Prostate gland (tissue), 2 donors: ENCODE measurements at regions not wholly inside any gene's neighbourhood (a gene's known extent, or its start where the extent isn't known, plus 50 kb on each side); places are given as distances from the start of the nearest gene placed in this dataset.

Experiments used
- CTCF ChIP-seq, 4 experiments: fragments of 200-600 bp in 2 of 4; fragments of 450-650 bp in 2 of 4; sonication (generic) in 2 of 4; IDR thresholded peaks; 1 replicate in 3 of 4; 2 replicates in 1 of 4; pipeline ENCODE4 v1.5.1; 2016 to 2019; ENCODE audit warnings: antibody characterized with exemption in 4 of 4, mild to moderate bottlenecking in 2 of 4, moderate library complexity in 2 of 4
- POLR2A ChIP-seq: fragments of 450-650 bp; IDR thresholded peaks from one replicate; pipeline ENCODE4 v1.6.1; 2016; ENCODE audit warnings: antibody characterized with exemption, mild to moderate bottlenecking
- POLR2AphosphoS5 ChIP-seq: sonication (generic); formaldehyde crosslinking; IDR thresholded peaks from one replicate; pipeline ENCODE4 v1.6.1; 2017; ENCODE audit warnings: antibody characterized with exemption

DNA sequence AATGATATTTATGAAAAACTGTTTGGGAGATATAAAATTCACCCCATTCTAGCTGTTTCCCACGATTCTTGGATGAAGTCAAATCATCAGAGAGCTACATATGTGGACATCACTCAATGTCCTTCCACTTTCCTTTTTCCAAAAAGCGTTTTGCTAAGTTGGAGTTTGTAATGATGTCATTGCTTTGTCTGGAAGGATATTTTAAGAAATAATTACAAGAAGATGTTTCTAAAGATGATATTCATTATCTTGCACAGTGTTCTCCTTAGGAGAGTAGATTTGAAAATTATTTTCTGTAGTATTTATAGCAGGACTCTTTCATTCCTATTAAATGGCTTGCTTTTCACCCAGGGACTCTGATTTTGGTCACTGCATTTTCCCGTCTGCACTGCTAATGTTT is 851.2 kb downstream of the EFNB2 start:
- no peak for TF ChIP-seq CTCF (IDR thresholded peaks at IDR 0.05)
- TF ChIP-seq POLR2A = no peak
- TF ChIP-seq POLR2AphosphoS5 = no peak
